Liver (tissue), 3 donors: ENCODE measurements at regions not wholly inside any gene's neighbourhood (a gene's known extent, or its start where the extent isn't known, plus 50 kb on each side); places are given as distances from the start of the nearest gene placed in this dataset.

Experiments used
- ATF3 ChIP-seq: IDR thresholded peaks from 2 replicates; pipeline ENCODE4 v1.6.1; 2016; ENCODE audit warnings: antibody characterized with exemption
- CTCF ChIP-seq: fragments of 150-350 bp; IDR thresholded peaks from 2 replicates; pipeline ENCODE4 v1.5.1; 2017; ENCODE audit warnings: improper control_type of control experiment, low read depth, low read length; ENCODE audit not compliant: missing input control
- EGR1 ChIP-seq, 2 donors: IDR thresholded peaks; 2 replicates each; pipeline ENCODE4 v1.6.1; 2016 to 2018; ENCODE audit warnings: antibody characterized with exemption in 2 of 2, low read depth in 2 of 2
- FOXA2 ChIP-seq: IDR thresholded peaks from 2 replicates; pipeline ENCODE4 v1.6.1; 2016; ENCODE audit warnings: antibody characterized with exemption
- GABPA ChIP-seq, 2 donors: IDR thresholded peaks in 1 of 2; conservative IDR thresholded peaks in 1 of 2; 2 replicates each; pipeline ENCODE4 v1.6.1; 2016; ENCODE audit warnings: antibody characterized with exemption in 2 of 2, mild to moderate bottlenecking in 1 of 2, moderate library complexity in 1 of 2
- JUND ChIP-seq, 2 donors: IDR thresholded peaks; 2 replicates each; pipeline ENCODE4 v1.6.1; 2016; ENCODE audit warnings: antibody characterized with exemption in 2 of 2
- RAD21 ChIP-seq, 2 donors: IDR thresholded peaks; 2 replicates each; pipeline ENCODE4 v1.6.1; 2016; ENCODE audit warnings: antibody characterized with exemption in 2 of 2, mild to moderate bottlenecking in 2 of 2
- REST ChIP-seq: IDR thresholded peaks from 2 replicates; pipeline ENCODE4 v1.6.1; 2016; ENCODE audit warnings: antibody characterized with exemption, mild to moderate bottlenecking
- RXRA ChIP-seq, 2 donors: IDR thresholded peaks; 2 replicates each; pipeline ENCODE4 v1.6.1; 2017 to 2018; ENCODE audit warnings: antibody characterized with exemption in 2 of 2, mild to moderate bottlenecking in 1 of 2
- SP1 ChIP-seq: IDR thresholded peaks from 2 replicates; pipeline ENCODE4 v1.6.1; 2018; ENCODE audit warnings: antibody characterized with exemption, mild to moderate bottlenecking
- TAF1 ChIP-seq: conservative IDR thresholded peaks from 2 replicates; pipeline ENCODE4 v1.6.1; 2016; ENCODE audit warnings: antibody characterized with exemption, mild to moderate bottlenecking
- YY1 ChIP-seq: IDR thresholded peaks from 2 replicates; pipeline ENCODE4 v1.6.1; 2016; ENCODE audit warnings: antibody characterized with exemption, mild to moderate bottlenecking
- TF ChIP-seq, protein P1 (sequence below): IDR thresholded peaks from 2 replicates; pipeline ENCODE4 v1.6.1; 2016; ENCODE audit warnings: antibody characterized with exemption
- TF ChIP-seq, protein P2 (sequence below): IDR thresholded peaks from 2 replicates; pipeline ENCODE4 v1.6.1; 2016; ENCODE audit warnings: antibody characterized with exemption
- donor health status: healthy.
- donor health status: healthy.

DNA sequence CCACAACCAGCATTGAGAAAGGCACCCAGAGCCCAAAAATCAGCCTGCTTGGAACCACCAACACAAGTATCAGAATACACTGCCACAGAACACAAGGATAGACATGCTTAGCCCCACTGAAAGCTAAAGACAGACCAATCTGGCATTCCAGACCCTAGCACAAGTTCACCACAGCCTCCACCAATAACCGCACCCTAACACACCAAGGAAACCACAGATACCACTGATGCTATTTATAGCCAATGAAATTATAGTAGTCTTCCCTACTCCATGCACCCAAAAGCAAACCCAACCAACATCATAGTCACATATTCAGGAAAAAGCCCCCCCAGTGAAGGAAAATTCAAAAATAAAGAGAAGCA is 83.9 kb upstream of the STT3B start:
- no peak for TF ChIP-seq REST
- no peak for TF ChIP-seq JUND (IDR thresholded peaks at IDR 0.05)
- TF ChIP-seq ATF3: no peak
- no peak for TF ChIP-seq CTCF
- TF ChIP-seq, protein P1, sequence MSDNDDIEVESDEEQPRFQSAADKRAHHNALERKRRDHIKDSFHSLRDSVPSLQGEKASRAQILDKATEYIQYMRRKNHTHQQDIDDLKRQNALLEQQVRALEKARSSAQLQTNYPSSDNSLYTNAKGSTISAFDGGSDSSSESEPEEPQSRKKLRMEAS: no peak
- no peak for TF ChIP-seq RAD21 (IDR thresholded peaks at IDR 0.05)
- TF ChIP-seq YY1: no peak
- no peak for TF ChIP-seq RXRA (IDR thresholded peaks at IDR 0.05)
- TF ChIP-seq FOXA2: no peak
- TF ChIP-seq EGR1 (IDR thresholded peaks at IDR 0.05; ENCODE audit: low read depth in 2 of 2): no peak
- no peak for TF ChIP-seq GABPA (IDR thresholded peaks at IDR 0.05 in 1 of 2, conservative IDR thresholded peaks at IDR 0.05 in 1 of 2)
- TF ChIP-seq, protein P2, sequence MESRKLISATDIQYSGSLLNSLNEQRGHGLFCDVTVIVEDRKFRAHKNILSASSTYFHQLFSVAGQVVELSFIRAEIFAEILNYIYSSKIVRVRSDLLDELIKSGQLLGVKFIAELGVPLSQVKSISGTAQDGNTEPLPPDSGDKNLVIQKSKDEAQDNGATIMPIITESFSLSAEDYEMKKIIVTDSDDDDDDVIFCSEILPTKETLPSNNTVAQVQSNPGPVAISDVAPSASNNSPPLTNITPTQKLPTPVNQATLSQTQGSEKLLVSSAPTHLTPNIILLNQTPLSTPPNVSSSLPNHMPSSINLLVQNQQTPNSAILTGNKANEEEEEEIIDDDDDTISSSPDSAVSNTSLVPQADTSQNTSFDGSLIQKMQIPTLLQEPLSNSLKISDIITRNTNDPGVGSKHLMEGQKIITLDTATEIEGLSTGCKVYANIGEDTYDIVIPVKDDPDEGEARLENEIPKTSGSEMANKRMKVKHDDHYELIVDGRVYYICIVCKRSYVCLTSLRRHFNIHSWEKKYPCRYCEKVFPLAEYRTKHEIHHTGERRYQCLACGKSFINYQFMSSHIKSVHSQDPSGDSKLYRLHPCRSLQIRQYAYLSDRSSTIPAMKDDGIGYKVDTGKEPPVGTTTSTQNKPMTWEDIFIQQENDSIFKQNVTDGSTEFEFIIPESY: no peak
- TF ChIP-seq SP1: no peak
- no peak for TF ChIP-seq TAF1
